Nephron (organoid): ENCODE measurements at regions not wholly inside any gene's neighbourhood (a gene's known extent, or its start where the extent isn't known, plus 50 kb on each side); places are given as distances from the start of the nearest gene placed in this dataset.

ENCODE experiments used
- H3K27ac Mint-ChIP-seq, 3 experiments: 2 replicates each; pipeline ENCODE4 v1.8.0; 2020; ENCODE audit warnings: mixed read lengths in 3 of 3, mild to moderate bottlenecking in 2 of 3, moderate library complexity in 1 of 3
- H3K27me3 Mint-ChIP-seq: 2 replicates; pipeline ENCODE4 v1.8.0; 2021; ENCODE audit warnings: low read depth, mild to moderate bottlenecking, moderate library complexity, mixed read lengths
- H3K36me3 Mint-ChIP-seq: 2 replicates; pipeline ENCODE4 v1.8.0; 2020; ENCODE audit warnings: low read depth, mixed read lengths
- H3K4me1 Mint-ChIP-seq: 2 replicates; pipeline ENCODE4 v1.8.0; 2020; ENCODE audit warnings: mixed read lengths
- H3K4me3 Mint-ChIP-seq, 3 experiments: 2 replicates each; pipeline ENCODE4 v1.8.0; 2020; ENCODE audit warnings: mild to moderate bottlenecking in 3 of 3, mixed read lengths in 3 of 3, moderate library complexity in 2 of 3
- H3K9me3 Mint-ChIP-seq: 2 replicates; pipeline ENCODE4 v1.8.0; 2020; ENCODE audit warnings: mixed read lengths
- TF ChIP-seq, protein P1 (sequence below), 3 experiments: fragments of 200-600 bp; sonication (generic); IDR thresholded peaks; one replicate each; pipeline ENCODE4 v1.5.0; 2021; ENCODE audit warnings: antibody characterized with exemption in 3 of 3; ENCODE audit not compliant: unreplicated experiment in 3 of 3

GRCh38 chr17:5784791-5785190, 200.5 kb upstream of the NLRP1 start:
- H3K36me3 Mint-ChIP-seq, result peaks cover 8% of the 10 kb centered on the region
- H3K4me3 Mint-ChIP-seq, result no peak overlapping the region
- peaks cover 15% of the 10 kb centered on the region for H3K9me3 Mint-ChIP-seq
- peaks cover 14% of the 10 kb centered on the region for H3K4me1 Mint-ChIP-seq
- H3K27ac Mint-ChIP-seq, result peak overlapping the region; percentile 30 to 69 (median 32)
- TF ChIP-seq, protein P1, sequence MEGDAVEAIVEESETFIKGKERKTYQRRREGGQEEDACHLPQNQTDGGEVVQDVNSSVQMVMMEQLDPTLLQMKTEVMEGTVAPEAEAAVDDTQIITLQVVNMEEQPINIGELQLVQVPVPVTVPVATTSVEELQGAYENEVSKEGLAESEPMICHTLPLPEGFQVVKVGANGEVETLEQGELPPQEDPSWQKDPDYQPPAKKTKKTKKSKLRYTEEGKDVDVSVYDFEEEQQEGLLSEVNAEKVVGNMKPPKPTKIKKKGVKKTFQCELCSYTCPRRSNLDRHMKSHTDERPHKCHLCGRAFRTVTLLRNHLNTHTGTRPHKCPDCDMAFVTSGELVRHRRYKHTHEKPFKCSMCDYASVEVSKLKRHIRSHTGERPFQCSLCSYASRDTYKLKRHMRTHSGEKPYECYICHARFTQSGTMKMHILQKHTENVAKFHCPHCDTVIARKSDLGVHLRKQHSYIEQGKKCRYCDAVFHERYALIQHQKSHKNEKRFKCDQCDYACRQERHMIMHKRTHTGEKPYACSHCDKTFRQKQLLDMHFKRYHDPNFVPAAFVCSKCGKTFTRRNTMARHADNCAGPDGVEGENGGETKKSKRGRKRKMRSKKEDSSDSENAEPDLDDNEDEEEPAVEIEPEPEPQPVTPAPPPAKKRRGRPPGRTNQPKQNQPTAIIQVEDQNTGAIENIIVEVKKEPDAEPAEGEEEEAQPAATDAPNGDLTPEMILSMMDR (IDR thresholded peaks at IDR 0.05; ENCODE audit: unreplicated experiment in 3 of 3), result no peak
- peaks cover 22% of the 10 kb centered on the region for H3K27me3 Mint-ChIP-seq

DNA sequence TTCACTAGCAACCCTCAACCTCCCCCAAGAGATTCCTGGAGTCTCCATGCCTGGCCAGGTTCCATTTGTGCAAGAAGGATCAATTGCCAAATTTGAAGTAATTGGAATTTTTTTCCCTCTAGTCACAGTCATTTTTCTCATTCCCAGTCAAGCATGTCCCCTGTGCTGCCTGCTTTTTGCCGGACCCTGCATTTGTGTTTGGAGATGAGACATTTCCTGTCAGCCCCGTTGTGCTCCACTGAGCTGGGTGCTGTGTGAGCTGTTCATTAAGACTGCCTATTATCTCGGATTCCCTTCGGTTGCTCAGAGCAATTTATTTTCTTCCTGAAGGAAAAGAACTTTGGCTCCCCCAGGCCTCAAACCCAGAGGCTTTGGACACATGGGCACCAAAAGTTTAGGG, 201.0 kb upstream of the NLRP1 start:
- TF ChIP-seq, protein P1 (IDR thresholded peaks at IDR 0.05; ENCODE audit: unreplicated experiment in 3 of 3), result no peak
- Mint-ChIP-seq H3K27ac (peak overlapping the region; percentile 30 to 69 (median 32)), H3K9me3 (peaks cover 18% of the 10 kb centered on the region), H3K36me3 (peaks cover 8% of the 10 kb centered on the region), H3K4me1 (peaks cover 14% of the 10 kb centered on the region), H3K4me3 (peak overlapping the region in 1 of 3 experiments; percentile 7), H3K27me3 (peaks cover 28% of the 10 kb centered on the region)

GRCh38 chr17:5785867-5786509, 201.7 kb upstream of the NLRP1 start:
- H3K27me3 Mint-ChIP-seq, result peaks cover 24% of the 10 kb centered on the region
- H3K27ac Mint-ChIP-seq, result peak overlapping the region; percentile 30 to 69 (median 32)
- TF ChIP-seq, protein P1 (IDR thresholded peaks at IDR 0.05; ENCODE audit: unreplicated experiment in 3 of 3), result no peak

GRCh38 chr17:5786510-5786875, 202.2 kb upstream of the NLRP1 start:
- H3K4me3 Mint-ChIP-seq, result no peak overlapping the region
- peaks cover 14% of the 10 kb centered on the region for H3K4me1 Mint-ChIP-seq
- H3K36me3 Mint-ChIP-seq, result peaks cover 8% of the 10 kb centered on the region
- peaks cover 18% of the 10 kb centered on the region for H3K9me3 Mint-ChIP-seq
- H3K27ac Mint-ChIP-seq, result no peak overlapping the region
- TF ChIP-seq, protein P1 (IDR thresholded peaks at IDR 0.05; ENCODE audit: unreplicated experiment in 3 of 3), result no peak
- H3K27me3 Mint-ChIP-seq, result peaks cover 23% of the 10 kb centered on the region

More at GRCh38 chr17:5785867-5786509, 201.7 kb upstream of the NLRP1 start:
- Mint-ChIP-seq H3K4me1 (peaks cover 14% of the 10 kb centered on the region), H3K9me3 (peaks cover 18% of the 10 kb centered on the region), H3K4me3 (no peak overlapping the region), H3K36me3 (peaks cover 8% of the 10 kb centered on the region)

GRCh38 chr17:5788266-5788900, 204.1 kb upstream of the NLRP1 start:
- peaks cover 5% of the 10 kb centered on the region for H3K36me3 Mint-ChIP-seq
- peaks cover 28% of the 10 kb centered on the region for H3K27me3 Mint-ChIP-seq
- peaks cover 23% of the 10 kb centered on the region for H3K9me3 Mint-ChIP-seq
- peaks cover 14% of the 10 kb centered on the region for H3K4me1 Mint-ChIP-seq
- TF ChIP-seq, protein P1 (IDR thresholded peaks at IDR 0.05; ENCODE audit: unreplicated experiment in 3 of 3), result no peak
- H3K27ac Mint-ChIP-seq, result no peak overlapping the region
- no peak overlapping the region for H3K4me3 Mint-ChIP-seq
